Lung (tissue), 11 donors: ENCODE measurements at regions not wholly inside any gene's neighbourhood (a gene's known extent, or its start where the extent isn't known, plus 50 kb on each side); places are given as distances from the start of the nearest gene placed in this dataset.

Experiments
- ATAC-seq: fragments of 200-7000 bp; cut with Tn5 transposase; one replicate; pipeline ENCODE4 v1.9.1; 2020; ENCODE audit warnings: moderate number of reproducible peaks; ENCODE audit not compliant: insufficient read depth, low FRiP score
- DNase-seq, 3 donors: peaks; one replicate each; pipeline ENCODE4 v3.0.0-alpha.2; 2013 to 2017
- H3K27ac ChIP-seq, 2 donors: one replicate each; pipeline ENCODE4 v1.5.1; 2013; ENCODE audit warnings: mild to moderate bottlenecking in 2 of 2, moderate library complexity in 2 of 2, control low read depth in 1 of 2, inconsistent platforms in 1 of 2, low read depth in 1 of 2, low read length in 1 of 2
- H3K27me3 ChIP-seq, 3 donors: one replicate each; pipeline ENCODE4 v1.5.1; 2013; ENCODE audit warnings: low read length in 2 of 3; ENCODE audit not compliant: control insufficient read depth in 3 of 3, insufficient read depth in 3 of 3
- H3K36me3 ChIP-seq, 4 donors: one replicate each; pipeline ENCODE4 v1.5.1; 2013; ENCODE audit warnings: low read length in 4 of 4, mild to moderate bottlenecking in 1 of 4, moderate library complexity in 1 of 4; ENCODE audit not compliant: control insufficient read depth in 4 of 4, insufficient read depth in 4 of 4
- H3K4me1 ChIP-seq, 5 donors: one replicate each; pipeline ENCODE4 v1.5.1; 2013; ENCODE audit warnings: low read length in 5 of 5, mild to moderate bottlenecking in 2 of 5, moderate library complexity in 1 of 5; ENCODE audit not compliant: control insufficient read depth in 5 of 5, insufficient read depth in 5 of 5
- H3K4me3 ChIP-seq: one replicate; pipeline ENCODE4 v1.5.1; 2013; ENCODE audit warnings: mild to moderate bottlenecking, control low read depth, moderate library complexity
- H3K9ac ChIP-seq, 2 donors: one replicate each; pipeline ENCODE4 v1.5.1; 2013; ENCODE audit warnings: low read length in 2 of 2, control low read depth in 1 of 2; ENCODE audit not compliant: insufficient read depth in 1 of 2
- H3K9me3 ChIP-seq, 4 donors: one replicate each; pipeline ENCODE4 v1.5.1; 2013; ENCODE audit warnings: low read length in 3 of 4, mild to moderate bottlenecking in 1 of 4, moderate library complexity in 1 of 4; ENCODE audit not compliant: control insufficient read depth in 4 of 4, insufficient read depth in 3 of 4
- WGBS, 2 donors: extraction: QIAGEN DNeasy Blood & Tissue Kit; methylation state at CpG; one replicate each; pipeline ENCODE4 v1.1.7; 2013; 5-methylcytosine and 5-hydroxymethylcytosine counted together
- TF ChIP-seq, protein P1 (sequence below): IDR thresholded peaks from 2 replicates; pipeline ENCODE4 v1.5.1; 2012; ENCODE audit warnings: mild to moderate bottlenecking; ENCODE audit errors: control extremely low read depth, extremely low read depth
- donor health status: control.
- donor health status: control.
- donor health status: Bipolar disorder and iron deficiency.
- donor health status: healthy.
- donor health status: DM: yes; HTN: yes; CAD: no.

DNA sequence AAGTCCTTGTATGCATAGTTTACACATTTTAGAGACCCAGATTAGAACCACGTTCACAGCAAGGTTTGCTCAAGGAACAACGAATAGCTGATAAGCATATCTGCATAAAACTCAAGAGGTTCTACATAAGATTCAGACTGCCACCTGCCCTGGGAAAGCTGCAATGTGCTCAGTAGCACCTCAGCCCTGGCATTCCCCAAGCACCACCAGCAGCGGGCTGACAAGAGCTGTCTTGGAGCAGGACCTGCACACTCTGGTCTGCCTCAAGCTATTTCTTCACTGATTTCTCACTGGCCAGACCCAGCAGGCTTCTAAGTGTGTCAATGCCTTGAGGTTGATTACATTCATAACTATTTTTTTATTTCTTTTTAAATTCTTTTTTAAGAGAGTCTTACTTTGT, 65.8 kb upstream of the UQCRFS1 start:
- Histone ChIP-seq H3K27me3 (peaks cover 0 to 4% (median 0%) of the 10 kb centered on the region in 3 donors), H3K4me3 (no peak overlapping the region), H3K36me3 (no peaks in the 10 kb centered on the region), H3K4me1 (no peaks in the 10 kb centered on the region), H3K9me3 (peaks cover 0 to 6% (median 0%) of the 10 kb centered on the region in 4 donors), H3K9ac (no peak overlapping the region), H3K27ac (no peak overlapping the region)
- WGBS, 2 donors = 50 to 55% methylated on average over 3 of the region's 3 CpGs
- TF ChIP-seq, protein P1, sequence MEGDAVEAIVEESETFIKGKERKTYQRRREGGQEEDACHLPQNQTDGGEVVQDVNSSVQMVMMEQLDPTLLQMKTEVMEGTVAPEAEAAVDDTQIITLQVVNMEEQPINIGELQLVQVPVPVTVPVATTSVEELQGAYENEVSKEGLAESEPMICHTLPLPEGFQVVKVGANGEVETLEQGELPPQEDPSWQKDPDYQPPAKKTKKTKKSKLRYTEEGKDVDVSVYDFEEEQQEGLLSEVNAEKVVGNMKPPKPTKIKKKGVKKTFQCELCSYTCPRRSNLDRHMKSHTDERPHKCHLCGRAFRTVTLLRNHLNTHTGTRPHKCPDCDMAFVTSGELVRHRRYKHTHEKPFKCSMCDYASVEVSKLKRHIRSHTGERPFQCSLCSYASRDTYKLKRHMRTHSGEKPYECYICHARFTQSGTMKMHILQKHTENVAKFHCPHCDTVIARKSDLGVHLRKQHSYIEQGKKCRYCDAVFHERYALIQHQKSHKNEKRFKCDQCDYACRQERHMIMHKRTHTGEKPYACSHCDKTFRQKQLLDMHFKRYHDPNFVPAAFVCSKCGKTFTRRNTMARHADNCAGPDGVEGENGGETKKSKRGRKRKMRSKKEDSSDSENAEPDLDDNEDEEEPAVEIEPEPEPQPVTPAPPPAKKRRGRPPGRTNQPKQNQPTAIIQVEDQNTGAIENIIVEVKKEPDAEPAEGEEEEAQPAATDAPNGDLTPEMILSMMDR = no peak
- peak in 1 of 3 donors; percentile 10 for DNase-seq
- ATAC-seq = no peak

DNA sequence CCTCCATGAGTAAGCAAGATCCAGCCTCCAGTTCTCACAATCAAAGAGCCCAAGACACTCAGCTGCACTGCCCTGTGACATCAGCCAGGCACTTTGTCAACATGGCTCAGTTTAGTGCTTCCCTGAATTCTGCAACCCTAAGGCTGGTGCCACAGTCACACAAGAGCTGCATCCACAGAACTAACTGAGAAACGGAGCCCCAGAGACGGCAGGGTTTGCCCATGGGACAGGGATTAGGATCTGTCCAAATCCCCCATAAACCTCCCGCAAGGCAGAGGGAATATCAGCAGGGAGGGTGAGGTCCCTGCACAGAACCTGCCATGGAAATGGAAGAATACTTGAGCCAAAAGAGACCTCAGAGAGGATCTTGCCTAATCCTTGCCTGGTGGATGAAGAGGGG, 70.4 kb upstream of the UQCRFS1 start:
- TF ChIP-seq, protein P1 = no peak
- ATAC-seq = no peak
- no peak overlapping the region for H3K27ac ChIP-seq
- no peak for DNase-seq
- H3K27me3 ChIP-seq = no peaks in the 10 kb centered on the region
- no peaks in the 10 kb centered on the region for H3K4me1 ChIP-seq
- no peak overlapping the region for H3K9ac ChIP-seq
- no peak overlapping the region for H3K4me3 ChIP-seq
- 79 to 83% methylated on average over 3 of the region's 3 CpGs for WGBS, 2 donors
- no peaks in the 10 kb centered on the region for H3K36me3 ChIP-seq
- peaks cover 0 to 9% (median 0%) of the 10 kb centered on the region in 4 donors for H3K9me3 ChIP-seq

DNA sequence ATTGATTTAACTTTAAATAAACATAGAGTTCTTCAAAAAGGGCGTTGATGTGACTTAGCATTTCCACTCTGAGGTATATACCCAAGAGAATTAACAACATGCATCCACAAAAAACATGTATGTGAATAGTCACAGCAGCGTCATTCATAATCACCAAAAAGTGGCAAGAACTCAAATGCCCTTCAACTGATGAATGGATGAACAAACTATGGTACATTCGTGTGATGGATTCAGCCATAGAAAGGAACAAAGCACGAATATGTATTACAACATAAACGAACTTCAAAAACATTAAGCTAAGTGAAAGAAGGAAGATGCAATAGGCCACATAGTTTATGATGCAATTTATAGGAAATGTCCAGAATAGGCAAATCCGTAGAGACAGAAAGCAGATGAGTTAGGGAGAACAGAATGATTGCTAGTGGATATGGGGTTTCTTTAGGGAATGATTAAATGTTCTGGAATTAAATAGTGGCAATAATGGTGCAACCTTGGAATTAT, 72.3 kb upstream of the UQCRFS1 start:
- Histone ChIP-seq H3K27me3 (no peaks in the 10 kb centered on the region), H3K4me3 (no peak overlapping the region), H3K36me3 (no peaks in the 10 kb centered on the region), H3K4me1 (no peaks in the 10 kb centered on the region), H3K9ac (no peak overlapping the region), H3K27ac (no peak overlapping the region), H3K9me3 (peaks cover 0 to 14% (median 0%) of the 10 kb centered on the region in 4 donors)
- 59 to 67% methylated on average over 6 of the region's 6 CpGs for WGBS, 2 donors
- TF ChIP-seq, protein P1 = no peak
- ATAC-seq (no peak), DNase-seq (no peak)

DNA sequence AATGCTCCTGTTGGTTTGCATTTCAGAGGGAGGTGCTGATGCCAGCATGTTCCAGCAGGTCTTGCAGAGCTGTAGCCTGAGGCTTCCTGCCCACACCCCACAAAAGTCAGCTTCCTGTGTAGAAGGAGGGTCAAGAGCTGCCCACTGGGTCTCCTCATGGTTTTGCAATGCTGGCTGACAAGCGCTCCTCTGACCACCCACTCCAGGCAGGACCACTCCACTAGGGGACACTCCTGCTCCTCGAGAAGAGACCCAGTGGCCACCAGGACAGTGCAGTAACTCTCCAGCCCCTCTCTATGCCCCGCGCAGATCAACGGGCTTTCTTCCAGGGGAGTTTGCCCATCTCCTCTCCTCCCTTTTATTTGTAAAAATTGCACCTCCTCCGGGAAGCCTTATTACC, 72.9 kb upstream of the UQCRFS1 start:
- H3K27ac ChIP-seq = no peak overlapping the region
- DNase-seq (peak; percentile 33 to 46 (median 38)), ATAC-seq (no peak)
- peaks cover 0 to 14% (median 0%) of the 10 kb centered on the region in 4 donors for H3K9me3 ChIP-seq
- H3K9ac ChIP-seq = no peak overlapping the region
- no peaks in the 10 kb centered on the region for H3K36me3 ChIP-seq
- TF ChIP-seq, protein P1 = no peak
- H3K27me3 ChIP-seq = no peaks in the 10 kb centered on the region
- WGBS, 2 donors = 20 to 30% methylated on average over 6 of the region's 6 CpGs
- H3K4me3 ChIP-seq = no peak overlapping the region
- H3K4me1 ChIP-seq = no peaks in the 10 kb centered on the region
